A549 (cell line): ENCODE measurements at regions not wholly inside any gene's neighbourhood (a gene's known extent, or its start where the extent isn't known, plus 50 kb on each side); places are given as distances from the start of the nearest gene placed in this dataset.

Source experiments
- CBX8 ChIP-seq: fragments of 200-600 bp; sonication (generic); IDR thresholded peaks from 2 replicates; pipeline ENCODE4 v1.6.1; 2016
- CEBPB ChIP-seq, 2 experiments: fragments of >200 bp in 1 of 2; sonication (Bioruptor Twin) in 1 of 2; formaldehyde crosslinking in 1 of 2; IDR thresholded peaks; 2 replicates each; pipeline ENCODE4 v1.6.1; 2012 to 2016
- CHD2 ChIP-seq: fragments of 150-350 bp; IDR thresholded peaks from 2 replicates; pipeline ENCODE4 v1.6.1; 2014; ENCODE audit warnings: low read length; ENCODE audit not compliant: partially characterized antibody
- EP300 ChIP-seq, 2 experiments: fragments of >200 bp; sonication (Bioruptor Twin); formaldehyde crosslinking; IDR thresholded peaks; 2 replicates in 1 of 2; 3 replicates in 1 of 2; pipeline ENCODE4 v1.6.1; 2016 to 2017
- HOXA7 ChIP-seq: fragments of 250-450 bp; sonication (Bioruptor Pico); IDR thresholded peaks from 2 replicates; pipeline ENCODE4 v1.5.0; 2020; ENCODE audit warnings: mild to moderate bottlenecking, moderate library complexity
- KDM1A ChIP-seq: fragments of 200-600 bp; sonication (generic); IDR thresholded peaks from 2 replicates; pipeline ENCODE4 v1.6.1; 2016; ENCODE audit warnings: low read depth, mild to moderate bottlenecking
- MAFK ChIP-seq: fragments of 450-650 bp; IDR thresholded peaks from 2 replicates; pipeline ENCODE4 v1.6.1; 2014; ENCODE audit not compliant: partially characterized antibody
- MAX ChIP-seq: IDR thresholded peaks from 2 replicates; pipeline ENCODE4 v1.6.1; 2012
- NPAS2 ChIP-seq: fragments of 250-450 bp; sonication (Bioruptor Pico); IDR thresholded peaks from 2 replicates; pipeline ENCODE4 v1.8.0; 2022; ENCODE audit warnings: mild to moderate bottlenecking, moderate library complexity, borderline replicate concordance
- POLR2A ChIP-seq: IDR thresholded peaks from 2 replicates; pipeline ENCODE4 v1.6.1; 2012; ENCODE audit warnings: mild to moderate bottlenecking, low read length
- TF ChIP-seq, protein P1 (sequence below): fragments of >200 bp; sonication (Bioruptor Twin); formaldehyde crosslinking; IDR thresholded peaks from 3 replicates; pipeline ENCODE4 v1.5.1; 2016

DNA sequence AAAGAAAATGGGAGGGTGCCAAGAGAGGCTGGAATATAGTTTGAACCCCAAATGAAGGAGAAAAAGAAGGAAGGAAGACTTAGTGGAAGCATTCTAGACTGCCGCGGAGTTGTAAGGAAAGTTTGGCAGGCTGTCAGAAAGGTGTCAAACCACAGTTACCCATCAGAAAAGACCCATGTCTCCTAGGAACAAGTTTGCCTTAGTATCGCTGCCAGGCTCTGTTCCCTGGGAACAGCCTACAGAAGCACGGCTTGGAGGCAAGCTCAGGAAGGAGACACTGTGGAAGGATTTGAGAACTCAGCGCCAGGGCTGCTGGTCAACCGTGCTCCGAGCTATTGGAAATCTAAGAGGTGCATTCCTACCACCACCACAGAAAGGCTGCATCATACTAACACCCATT, 197.4 kb downstream of the RRAGC start:
- TF ChIP-seq CEBPB (IDR thresholded peaks at IDR 0.05) = no peak
- no peak for TF ChIP-seq KDM1A
- no peak for TF ChIP-seq EP300 (IDR thresholded peaks at IDR 0.05)
- TF ChIP-seq HOXA7 (CRISPR knock-in tag) = no peak
- TF ChIP-seq CBX8 = no peak
- no peak for TF ChIP-seq CHD2
- TF ChIP-seq POLR2A = no peak
- TF ChIP-seq, protein P1, sequence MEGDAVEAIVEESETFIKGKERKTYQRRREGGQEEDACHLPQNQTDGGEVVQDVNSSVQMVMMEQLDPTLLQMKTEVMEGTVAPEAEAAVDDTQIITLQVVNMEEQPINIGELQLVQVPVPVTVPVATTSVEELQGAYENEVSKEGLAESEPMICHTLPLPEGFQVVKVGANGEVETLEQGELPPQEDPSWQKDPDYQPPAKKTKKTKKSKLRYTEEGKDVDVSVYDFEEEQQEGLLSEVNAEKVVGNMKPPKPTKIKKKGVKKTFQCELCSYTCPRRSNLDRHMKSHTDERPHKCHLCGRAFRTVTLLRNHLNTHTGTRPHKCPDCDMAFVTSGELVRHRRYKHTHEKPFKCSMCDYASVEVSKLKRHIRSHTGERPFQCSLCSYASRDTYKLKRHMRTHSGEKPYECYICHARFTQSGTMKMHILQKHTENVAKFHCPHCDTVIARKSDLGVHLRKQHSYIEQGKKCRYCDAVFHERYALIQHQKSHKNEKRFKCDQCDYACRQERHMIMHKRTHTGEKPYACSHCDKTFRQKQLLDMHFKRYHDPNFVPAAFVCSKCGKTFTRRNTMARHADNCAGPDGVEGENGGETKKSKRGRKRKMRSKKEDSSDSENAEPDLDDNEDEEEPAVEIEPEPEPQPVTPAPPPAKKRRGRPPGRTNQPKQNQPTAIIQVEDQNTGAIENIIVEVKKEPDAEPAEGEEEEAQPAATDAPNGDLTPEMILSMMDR = no peak
- no peak for TF ChIP-seq MAX
- TF ChIP-seq MAFK = no peak
- TF ChIP-seq NPAS2 (CRISPR knock-in tag) = no peak
